Lower leg skin (tissue), 4 donors: ENCODE measurements at regions not wholly inside any gene's neighbourhood (a gene's known extent, or its start where the extent isn't known, plus 50 kb on each side); places are given as distances from the start of the nearest gene placed in this dataset.
"Not testable (repeated sequence)": the region's sequence is repeated elsewhere in the genome, so short reads cannot be mapped to it uniquely, and the experiment has no call there.

ENCODE experiments used
- DNase-seq, 2 donors: peaks; one replicate each; pipeline ENCODE4 v3.0.0-alpha.2; 2019; ENCODE audit warnings: low spot score in 2 of 2
- H3K4me3 ChIP-seq: fragments of 200-600 bp; sonication (generic); 2 replicates; pipeline ENCODE4 v1.5.1; 2017; ENCODE audit warnings: mild to moderate bottlenecking, low read depth; ENCODE audit not compliant: poor library complexity, severe bottlenecking
- POLR2A ChIP-seq, 2 donors: fragments of 450-650 bp; IDR thresholded peaks; one replicate each; pipeline ENCODE4 v1.6.1; 2016 to 2017; ENCODE audit warnings: antibody characterized with exemption in 2 of 2, mild to moderate bottlenecking in 1 of 2, moderate library complexity in 1 of 2
- WGBS, 2 donors: methylation state at CpG; one replicate each; pipeline ENCODE4 v1.1.5; 2018; 5-methylcytosine and 5-hydroxymethylcytosine counted together
- intact Hi-C: fragments of 100-400 bp; cut with DNase I; formaldehyde crosslinking; loops from one replicate; pipeline ENCODE4 v1.15.0; 2023; ENCODE audit warnings: low total_unique reads
- TF ChIP-seq, protein P1 (sequence below), 3 donors: fragments of 450-650 bp; IDR thresholded peaks; one replicate each; pipeline ENCODE4 v1.5.1; 2016; ENCODE audit warnings: antibody characterized with exemption in 3 of 3, mild to moderate bottlenecking in 3 of 3, moderate library complexity in 2 of 3

DNA sequence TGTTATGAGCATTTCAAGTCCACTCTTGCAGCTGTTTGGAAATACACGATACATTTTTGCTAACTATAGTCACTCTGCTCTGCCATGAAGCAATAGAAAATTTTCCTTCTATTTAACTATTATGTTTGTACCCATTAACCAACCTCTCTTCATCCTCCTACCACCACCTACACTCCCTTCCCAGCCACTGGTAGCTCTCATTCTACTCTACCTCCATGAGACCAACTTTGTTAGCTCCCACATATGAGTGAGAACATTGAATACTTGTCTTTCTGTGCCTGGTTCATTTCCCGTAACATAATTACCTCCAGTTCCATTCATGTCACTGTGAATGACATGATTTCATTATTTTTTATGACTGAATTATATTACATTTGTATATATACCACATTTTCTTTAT, 505.9 kb upstream of the CCNG1 start:
- no peak overlapping the region for H3K4me3 ChIP-seq
- WGBS, 2 donors = 80 to 87% methylated on average over 2 of the region's 2 CpGs
- TF ChIP-seq, protein P1, sequence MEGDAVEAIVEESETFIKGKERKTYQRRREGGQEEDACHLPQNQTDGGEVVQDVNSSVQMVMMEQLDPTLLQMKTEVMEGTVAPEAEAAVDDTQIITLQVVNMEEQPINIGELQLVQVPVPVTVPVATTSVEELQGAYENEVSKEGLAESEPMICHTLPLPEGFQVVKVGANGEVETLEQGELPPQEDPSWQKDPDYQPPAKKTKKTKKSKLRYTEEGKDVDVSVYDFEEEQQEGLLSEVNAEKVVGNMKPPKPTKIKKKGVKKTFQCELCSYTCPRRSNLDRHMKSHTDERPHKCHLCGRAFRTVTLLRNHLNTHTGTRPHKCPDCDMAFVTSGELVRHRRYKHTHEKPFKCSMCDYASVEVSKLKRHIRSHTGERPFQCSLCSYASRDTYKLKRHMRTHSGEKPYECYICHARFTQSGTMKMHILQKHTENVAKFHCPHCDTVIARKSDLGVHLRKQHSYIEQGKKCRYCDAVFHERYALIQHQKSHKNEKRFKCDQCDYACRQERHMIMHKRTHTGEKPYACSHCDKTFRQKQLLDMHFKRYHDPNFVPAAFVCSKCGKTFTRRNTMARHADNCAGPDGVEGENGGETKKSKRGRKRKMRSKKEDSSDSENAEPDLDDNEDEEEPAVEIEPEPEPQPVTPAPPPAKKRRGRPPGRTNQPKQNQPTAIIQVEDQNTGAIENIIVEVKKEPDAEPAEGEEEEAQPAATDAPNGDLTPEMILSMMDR (IDR thresholded peaks at IDR 0.05) = no peak
- TF ChIP-seq POLR2A (IDR thresholded peaks at IDR 0.05) = no peak
- DNase-seq = no peak
- intact Hi-C loops = no loop called here

DNA sequence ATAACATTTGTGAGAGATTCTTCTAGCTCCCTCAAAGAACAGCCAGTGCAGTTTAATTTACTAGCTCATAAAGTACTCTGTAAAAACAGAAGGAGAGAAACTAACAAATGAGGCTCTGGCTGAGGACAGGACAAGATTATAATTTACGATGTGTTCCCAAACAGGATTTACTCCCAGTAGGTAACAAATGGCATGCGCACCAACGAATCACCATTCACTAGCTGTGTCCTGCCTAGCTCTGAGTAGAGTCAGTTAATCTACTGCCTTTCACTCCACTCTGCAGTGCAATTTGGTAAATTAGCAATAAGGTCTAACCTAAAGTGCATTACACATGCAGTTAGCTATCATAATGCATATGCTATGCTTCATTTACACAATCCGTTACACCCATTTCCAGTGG, 497.4 kb upstream of the CCNG1 start:
- intact Hi-C loops = no loop called here
- WGBS, 2 donors = 57 to 62% methylated on average over 4 of the region's 4 CpGs
- H3K4me3 ChIP-seq = no peak overlapping the region
- TF ChIP-seq, protein P1 (IDR thresholded peaks at IDR 0.05) = no peak
- no peak for DNase-seq

DNA sequence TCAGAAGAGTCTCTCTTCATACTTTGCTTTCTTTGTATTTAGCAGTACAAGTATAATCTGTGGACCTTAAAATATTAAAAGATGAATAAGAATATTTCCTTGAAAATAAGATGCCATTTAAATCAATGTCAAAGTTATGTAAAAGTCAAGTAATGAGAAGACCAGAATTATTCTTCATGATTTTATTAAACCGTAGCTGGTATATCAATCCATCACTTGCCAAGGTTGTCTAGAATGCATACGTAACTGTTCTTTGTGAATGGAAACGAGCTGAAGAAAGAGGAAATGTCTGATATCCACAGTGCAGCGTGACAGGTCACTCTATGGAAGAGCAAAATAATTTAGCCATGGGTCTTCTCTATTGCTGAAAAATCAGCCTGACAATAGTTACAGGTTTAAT, 488.7 kb upstream of the CCNG1 start:
- no peak for DNase-seq
- intact Hi-C loops = no loop called here
- 69 to 73% methylated on average over 4 of the region's 4 CpGs for WGBS, 2 donors
- no peak overlapping the region for H3K4me3 ChIP-seq
- TF ChIP-seq, protein P1 (IDR thresholded peaks at IDR 0.05) = no peak
- no peak for TF ChIP-seq POLR2A (IDR thresholded peaks at IDR 0.05)

DNA sequence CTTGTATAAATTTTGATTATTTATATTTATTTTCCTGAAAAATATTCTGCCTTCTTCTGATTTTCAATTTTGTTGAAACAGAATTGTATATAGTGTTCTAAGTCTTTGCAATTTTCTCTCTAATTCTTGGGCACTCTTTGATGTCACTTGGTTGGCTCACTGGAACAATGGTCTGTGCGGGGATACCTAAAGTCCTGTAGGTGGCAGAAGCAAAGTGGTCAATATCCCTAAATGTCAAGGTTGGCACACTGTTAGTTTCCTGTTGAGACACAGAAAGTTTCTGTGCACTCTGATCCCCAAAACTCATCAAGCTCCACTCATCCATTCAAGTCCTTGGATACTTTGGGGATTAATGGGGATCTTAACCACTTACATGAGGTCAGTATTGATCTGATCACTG, 480.8 kb upstream of the CCNG1 start:
- no peak for TF ChIP-seq POLR2A (IDR thresholded peaks at IDR 0.05)
- TF ChIP-seq, protein P1 (IDR thresholded peaks at IDR 0.05) = no peak
- 90 to 91% methylated on average over 1 of the region's 1 CpG for WGBS, 2 donors
- no peak overlapping the region for H3K4me3 ChIP-seq
- no peak for DNase-seq
- intact Hi-C loops = no loop called here

DNA sequence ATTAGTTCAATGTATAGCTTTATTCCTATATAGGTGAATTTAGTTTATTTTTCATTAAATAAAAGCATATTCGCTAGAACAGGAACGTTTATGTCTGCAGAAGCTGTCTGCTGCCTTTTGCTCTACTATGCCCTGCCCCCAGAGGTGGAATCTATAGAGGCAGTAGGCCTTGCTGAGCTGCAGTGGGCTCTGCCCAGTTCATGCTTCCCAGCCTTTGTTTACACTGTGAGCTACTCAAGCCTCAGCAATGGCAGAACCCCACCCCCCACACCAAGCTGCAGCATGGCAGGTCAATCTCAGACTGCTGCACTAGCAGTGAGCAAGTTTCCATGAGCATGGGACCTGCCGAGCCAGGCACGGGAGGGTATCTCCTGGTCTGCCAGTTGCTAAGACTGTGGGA, 473.3 kb upstream of the CCNG1 start:
- DNase-seq, intact Hi-C loops, H3K4me3 ChIP-seq: not testable (repeated sequence)
- WGBS, 2 donors = 75 to 79% methylated on average over 4 of the region's 4 CpGs

DNA sequence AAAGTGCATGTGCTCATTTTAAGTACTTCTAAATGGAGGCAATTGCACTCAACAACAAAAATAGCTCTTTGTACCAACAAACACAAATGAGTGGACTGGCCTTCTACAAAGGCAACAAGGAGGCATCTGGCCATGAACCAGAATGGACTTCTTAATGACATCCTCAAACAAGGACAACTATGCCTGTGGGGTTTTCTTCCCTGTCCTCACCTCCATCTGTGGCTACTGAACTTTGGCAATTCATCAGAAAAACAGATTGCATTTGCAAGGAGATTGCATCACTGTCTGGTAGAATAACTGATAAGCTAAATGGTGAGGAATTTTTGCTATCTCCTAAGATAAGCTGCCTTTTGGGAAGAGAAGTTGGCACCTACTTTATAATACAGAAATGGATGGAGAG, 447.3 kb upstream of the CCNG1 start:
- no peak for DNase-seq
- intact Hi-C loops = no loop called here
- no peak overlapping the region for H3K4me3 ChIP-seq
- TF ChIP-seq, protein P1 (IDR thresholded peaks at IDR 0.05) = no peak
- TF ChIP-seq POLR2A (IDR thresholded peaks at IDR 0.05) = no peak
